A673 (cell line): ENCODE measurements at regions not wholly inside any gene's neighbourhood (a gene's known extent, or its start where the extent isn't known, plus 50 kb on each side); places are given as distances from the start of the nearest gene placed in this dataset.

Experiments used
- BruUV-seq: library from RNA; stranded (reverse); fragments of 400-500 nt; replicated peaks from 2 replicates; lab custom pipeline; 2021; lab: Mats Ljungman, UMichigan
- CTCF ChIA-PET: fragments of 300-600 bp; sonication (Branson Sonifier 250); formaldehyde crosslinking; loops from one replicate; lab custom pipeline; 2022; ENCODE audit warnings: antibody characterized with exemption; lab: Charles Lee
- POLR2A ChIA-PET: fragments of 300-600 bp; sonication (Branson Sonifier 250); formaldehyde crosslinking; loops from one replicate; lab custom pipeline; 2022; ENCODE audit warnings: antibody characterized with exemption; ENCODE audit not compliant: low non-redundant PET; lab: Charles Lee
- DNase-seq: peaks from one replicate; pipeline ENCODE4 v3.0.0-alpha.2; 2015; ENCODE audit warnings: low spot score
- H3K27ac ChIP-seq: fragments of 200-600 bp; sonication (generic); 2 replicates; pipeline ENCODE4 v1.5.1; 2016; ENCODE audit warnings: mixed run types, low read depth, mild to moderate bottlenecking, mixed read lengths, antibody characterized with exemption, low read length; ENCODE audit not compliant: poor library complexity, severe bottlenecking
- H3K27me3 ChIP-seq: fragments of 200-600 bp; sonication (generic); replicated peaks from 2 replicates; pipeline ENCODE4 v1.6.1; 2017; ENCODE audit warnings: mixed run types, low read depth, mild to moderate bottlenecking, mixed read lengths, antibody characterized with exemption, low read length; ENCODE audit not compliant: insufficient read depth, poor library complexity
- H3K36me3 ChIP-seq: fragments of 200-600 bp; sonication (generic); 2 replicates; pipeline ENCODE4 v1.6.1; 2016; ENCODE audit warnings: mixed run types, mild to moderate bottlenecking, mixed read lengths, antibody characterized with exemption, low read length; ENCODE audit not compliant: insufficient read depth, poor library complexity, severe bottlenecking
- H3K4me1 ChIP-seq: fragments of 200-600 bp; sonication (generic); 2 replicates; pipeline ENCODE4 v1.6.1; 2017; ENCODE audit warnings: mixed run types, mild to moderate bottlenecking, mixed read lengths, antibody characterized with exemption, low read length; ENCODE audit not compliant: insufficient read depth, poor library complexity, severe bottlenecking
- H3K4me3 ChIP-seq: fragments of 200-600 bp; sonication (generic); 2 replicates; pipeline ENCODE4 v1.5.1; 2016; ENCODE audit warnings: low read depth, mixed run types, mild to moderate bottlenecking, mixed read lengths, low read length; ENCODE audit not compliant: poor library complexity, severe bottlenecking
- H3K9me3 ChIP-seq: fragments of 200-600 bp; sonication (generic); 2 replicates; pipeline ENCODE4 v1.6.1; 2016; ENCODE audit warnings: mixed run types, low read depth, mild to moderate bottlenecking, mixed read lengths, antibody characterized with exemption, low read length; ENCODE audit not compliant: poor library complexity, severe bottlenecking
- CTCF ChIP-seq: fragments of 300-800, 200-600 bp; sonication (generic); conservative IDR thresholded peaks from 2 replicates; pipeline ENCODE4 v1.5.1; 2017; ENCODE audit warnings: low read depth, mild to moderate bottlenecking, antibody characterized with exemption, low read length, moderate library complexity, mixed read lengths
- EZH2 ChIP-seq: fragments of 200-600 bp; sonication (generic); IDR thresholded peaks from 2 replicates; pipeline ENCODE4 v1.6.1; 2017; ENCODE audit warnings: borderline replicate concordance, low read depth, mild to moderate bottlenecking, mixed read lengths, antibody characterized with exemption, low read length; ENCODE audit not compliant: poor library complexity, severe bottlenecking
- intact Hi-C: fragments of 100-400 bp; cut with micrococcal nuclease; formaldehyde crosslinking; loops from one replicate; pipeline ENCODE4 v1.10.0; 2022; ENCODE audit not compliant: unreplicated experiment

DNA sequence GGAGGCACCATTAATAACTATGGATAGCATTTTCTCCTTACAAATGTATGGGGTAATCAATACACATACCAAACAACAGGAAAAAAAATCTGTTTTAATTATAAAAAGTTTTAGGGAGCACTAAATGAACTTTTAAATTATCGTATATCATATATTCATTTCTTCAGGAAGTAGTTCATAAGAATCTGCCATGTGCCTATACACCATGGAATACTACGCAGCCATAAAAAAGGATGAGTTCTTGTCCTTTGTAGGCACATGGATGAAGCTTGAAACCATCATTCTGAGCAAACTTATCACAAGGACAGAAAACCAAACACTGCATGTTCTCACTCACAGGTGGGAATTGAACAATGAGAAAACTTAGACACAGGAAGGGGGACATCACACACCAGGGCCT lies 162.1 kb upstream of the RASA1 start:
- intact Hi-C loops: no loop called here
- H3K27ac ChIP-seq: no peak overlapping the region
- DNase-seq: no peak
- H3K27me3 ChIP-seq: no peaks in the 10 kb centered on the region
- no peaks in the 10 kb centered on the region for H3K36me3 ChIP-seq
- peaks cover 11% of the 10 kb centered on the region for H3K4me1 ChIP-seq
- H3K4me3 ChIP-seq: no peak overlapping the region
- ChIA-PET POLR2A (no interaction called here), CTCF (no interaction called here)
- no TSS peak for BruUV-seq
- no peaks in the 10 kb centered on the region for H3K9me3 ChIP-seq
- TF ChIP-seq EZH2 (no peak), CTCF (no peak)

DNA sequence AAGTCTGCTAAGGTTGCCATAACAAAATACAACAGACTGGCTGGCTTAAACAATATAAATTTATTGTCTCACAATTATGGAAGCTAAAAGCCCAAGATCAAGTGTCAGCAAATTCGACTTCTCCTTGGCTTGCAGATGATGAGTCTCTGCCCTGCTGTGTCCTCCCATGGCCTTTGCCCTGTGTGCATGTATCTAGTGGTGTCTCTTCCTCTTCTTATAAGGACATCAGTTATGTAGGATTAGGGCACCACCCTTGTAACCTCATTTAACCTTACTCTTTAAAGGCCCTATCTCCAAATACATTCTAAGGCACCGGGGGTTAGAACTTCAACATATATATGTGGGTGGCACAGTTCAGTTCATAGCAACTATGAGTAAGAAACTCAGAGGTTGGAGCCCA lies 157.9 kb upstream of the RASA1 start:
- CTCF ChIA-PET: no interaction called here
- intact Hi-C loops: no loop called here
- POLR2A ChIA-PET: no interaction called here
- DNase-seq: no peak
- TF ChIP-seq EZH2 (no peak), CTCF (no peak)
- Histone ChIP-seq H3K27me3 (no peaks in the 10 kb centered on the region), H3K4me1 (no peaks in the 10 kb centered on the region), H3K9me3 (no peaks in the 10 kb centered on the region), H3K27ac (no peak overlapping the region), H3K4me3 (no peak overlapping the region), H3K36me3 (no peaks in the 10 kb centered on the region)
- no TSS peak for BruUV-seq

- Histone ChIP-seq H3K27me3 (no peaks in the 10 kb centered on the region), H3K9me3 (no peaks in the 10 kb centered on the region), H3K27ac (no peak overlapping the region), H3K36me3 (no peaks in the 10 kb centered on the region), H3K4me1 (no peaks in the 10 kb centered on the region), H3K4me3 (no peak overlapping the region)
- TF ChIP-seq CTCF (no peak), EZH2 (no peak)
- intact Hi-C loops: no loop called here
- CTCF ChIA-PET: no interaction called here
- POLR2A ChIA-PET: no interaction called here
- BruUV-seq: no TSS peak
- DNase-seq: no peak
Observed at GRCh38 chr5:87110721-87111120, 157.0 kb upstream of the RASA1 start.
